ENCODE measurements at regions not wholly inside any gene's neighbourhood (a gene's known extent, or its start where the extent isn't known, plus 50 kb on each side); places are given as distances from the start of the nearest gene placed in this dataset.

- DNase-seq (ENCODE audit: low read depth in 1 of 2, low spot score in 1 of 2), result no peak
- H3K9me3 ChIP-seq (ENCODE audit: low read depth), result no peaks in the 10 kb centered on the region
- no peaks in the 10 kb centered on the region for H3K4me1 ChIP-seq (ENCODE audit: low read depth)
- no peaks in the 10 kb centered on the region for H3K36me3 ChIP-seq
- no peak overlapping the region for H3K27ac ChIP-seq
- H3K4me3 ChIP-seq, result no peak overlapping the region
- TF ChIP-seq CTCF (IDR thresholded peaks at IDR 0.05; ENCODE audit: low read depth, low read length), result no peak
- no peaks in the 10 kb centered on the region for H3K27me3 ChIP-seq
These were observed 588.2 kb upstream of the SUCLG2 start for GRCh38 chr3:68242606-68243005.

DNA sequence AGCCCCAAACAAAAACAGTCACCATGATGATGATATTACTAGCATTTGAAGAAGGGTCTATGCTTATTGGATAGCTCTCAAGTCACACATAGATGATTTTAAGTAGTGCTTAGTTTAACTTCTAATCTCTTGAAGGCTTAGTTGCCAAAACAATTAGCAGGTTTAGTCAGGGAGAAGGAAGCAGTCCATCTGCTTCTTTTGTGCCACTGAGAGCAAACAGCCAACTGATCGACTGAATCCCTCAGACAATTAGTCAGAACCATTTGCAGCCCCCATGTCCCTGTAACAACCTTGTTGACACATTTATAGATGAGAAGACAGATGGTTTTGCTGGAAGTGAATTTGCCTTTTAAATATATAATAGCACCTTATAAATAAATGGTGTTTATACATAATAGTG, 585.1 kb upstream of the SUCLG2 start:
- H3K27ac ChIP-seq, result no peak overlapping the region
- no peak for DNase-seq (ENCODE audit: low read depth in 1 of 2, low spot score in 1 of 2)
- no peak overlapping the region for H3K4me3 ChIP-seq
- H3K27me3 ChIP-seq, result no peaks in the 10 kb centered on the region
- H3K4me1 ChIP-seq (ENCODE audit: low read depth), result no peaks in the 10 kb centered on the region
- H3K36me3 ChIP-seq, result no peaks in the 10 kb centered on the region
- H3K9me3 ChIP-seq (ENCODE audit: low read depth), result no peaks in the 10 kb centered on the region
- TF ChIP-seq CTCF (IDR thresholded peaks at IDR 0.05; ENCODE audit: low read depth, low read length), result no peak

GRCh38 chr3:68234076-68234780, 579.8 kb upstream of the SUCLG2 start:
- Histone ChIP-seq H3K27ac (no peak overlapping the region), H3K4me1 (ENCODE audit: low read depth) (no peaks in the 10 kb centered on the region), H3K36me3 (no peaks in the 10 kb centered on the region), H3K4me3 (no peak overlapping the region), H3K9me3 (ENCODE audit: low read depth) (no peaks in the 10 kb centered on the region), H3K27me3 (no peaks in the 10 kb centered on the region)
- TF ChIP-seq CTCF (IDR thresholded peaks at IDR 0.05; ENCODE audit: low read depth, low read length), result no peak
- no peak for DNase-seq (ENCODE audit: low read depth in 1 of 2, low spot score in 1 of 2)

DNA sequence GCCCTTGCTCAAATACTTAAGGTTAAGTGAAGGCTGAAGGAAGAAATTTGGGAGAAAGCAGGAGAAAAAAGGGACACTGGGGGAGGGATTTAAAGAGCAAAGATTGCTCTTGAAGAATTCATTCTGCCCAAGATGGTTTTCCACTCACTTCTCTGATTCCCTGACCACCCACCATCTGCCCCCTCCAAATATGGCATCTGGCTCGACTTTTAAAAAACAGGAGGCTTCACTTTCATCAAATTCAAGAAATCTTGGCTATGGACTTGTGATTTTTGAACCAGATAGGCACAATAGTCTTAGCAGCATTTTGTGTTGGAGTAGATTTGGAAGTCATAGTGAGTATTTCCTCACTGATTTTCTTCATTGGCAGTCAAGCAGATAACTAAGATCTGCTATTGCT, 574.4 kb upstream of the SUCLG2 start:
- no peaks in the 10 kb centered on the region for H3K4me1 ChIP-seq (ENCODE audit: low read depth)
- no peak for TF ChIP-seq CTCF (IDR thresholded peaks at IDR 0.05; ENCODE audit: low read depth, low read length)
- no peaks in the 10 kb centered on the region for H3K27me3 ChIP-seq
- no peaks in the 10 kb centered on the region for H3K36me3 ChIP-seq
- no peaks in the 10 kb centered on the region for H3K9me3 ChIP-seq (ENCODE audit: low read depth)
- H3K4me3 ChIP-seq, result no peak overlapping the region
- no peak for DNase-seq (ENCODE audit: low read depth in 1 of 2, low spot score in 1 of 2)
- H3K27ac ChIP-seq, result no peak overlapping the region

DNA sequence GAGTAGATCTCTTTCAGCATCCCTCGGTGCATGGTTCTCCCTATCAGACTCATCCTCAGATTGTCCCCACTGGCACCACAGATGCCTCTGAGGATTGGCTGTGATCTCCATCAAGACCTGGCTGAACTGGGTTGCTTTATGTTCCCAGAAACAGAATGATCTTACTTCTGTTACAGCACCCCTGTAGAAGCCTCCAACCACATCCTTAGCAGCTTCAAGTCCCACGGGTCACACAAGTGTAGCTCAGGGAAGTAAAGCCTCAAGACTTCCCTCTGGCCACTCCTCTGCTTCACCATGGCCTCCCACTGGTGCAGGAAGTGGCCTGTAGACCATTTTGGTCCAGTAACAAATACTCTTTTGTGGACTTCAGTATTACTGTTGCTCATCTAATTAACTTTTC, 566.4 kb upstream of the SUCLG2 start:
- Histone ChIP-seq H3K9me3 (ENCODE audit: low read depth) (no peaks in the 10 kb centered on the region), H3K27ac (no peak overlapping the region), H3K4me1 (ENCODE audit: low read depth) (no peaks in the 10 kb centered on the region), H3K27me3 (no peaks in the 10 kb centered on the region), H3K36me3 (no peaks in the 10 kb centered on the region), H3K4me3 (no peak overlapping the region)
- DNase-seq (ENCODE audit: low read depth in 1 of 2, low spot score in 1 of 2), result no peak
- no peak for TF ChIP-seq CTCF (IDR thresholded peaks at IDR 0.05; ENCODE audit: low read depth, low read length)
